ENCODE measurements at regions not wholly inside any gene's neighbourhood (a gene's known extent, or its start where the extent isn't known, plus 50 kb on each side); places are given as distances from the start of the nearest gene placed in this dataset.

DNA sequence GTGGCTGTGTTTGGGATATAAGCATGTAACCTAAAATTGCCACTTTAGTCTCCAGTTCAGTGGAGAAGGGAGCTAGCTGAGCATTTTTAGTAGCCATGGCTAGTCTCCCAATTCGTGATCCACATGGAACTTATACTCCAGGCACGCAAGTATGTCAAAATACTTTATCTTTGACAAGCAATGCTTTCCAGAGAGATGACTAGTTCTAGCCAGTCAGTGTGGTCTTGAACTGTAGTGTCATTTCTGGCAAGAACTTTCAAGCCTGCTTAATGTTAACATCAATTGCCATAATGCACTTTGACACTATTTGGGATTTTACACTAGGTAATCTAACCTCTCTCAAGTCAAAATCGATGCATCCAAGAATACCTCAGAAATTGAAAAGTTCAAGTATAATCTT is 660.0 kb downstream of the PTPRC start:
- no peak for DNase-seq

DNA sequence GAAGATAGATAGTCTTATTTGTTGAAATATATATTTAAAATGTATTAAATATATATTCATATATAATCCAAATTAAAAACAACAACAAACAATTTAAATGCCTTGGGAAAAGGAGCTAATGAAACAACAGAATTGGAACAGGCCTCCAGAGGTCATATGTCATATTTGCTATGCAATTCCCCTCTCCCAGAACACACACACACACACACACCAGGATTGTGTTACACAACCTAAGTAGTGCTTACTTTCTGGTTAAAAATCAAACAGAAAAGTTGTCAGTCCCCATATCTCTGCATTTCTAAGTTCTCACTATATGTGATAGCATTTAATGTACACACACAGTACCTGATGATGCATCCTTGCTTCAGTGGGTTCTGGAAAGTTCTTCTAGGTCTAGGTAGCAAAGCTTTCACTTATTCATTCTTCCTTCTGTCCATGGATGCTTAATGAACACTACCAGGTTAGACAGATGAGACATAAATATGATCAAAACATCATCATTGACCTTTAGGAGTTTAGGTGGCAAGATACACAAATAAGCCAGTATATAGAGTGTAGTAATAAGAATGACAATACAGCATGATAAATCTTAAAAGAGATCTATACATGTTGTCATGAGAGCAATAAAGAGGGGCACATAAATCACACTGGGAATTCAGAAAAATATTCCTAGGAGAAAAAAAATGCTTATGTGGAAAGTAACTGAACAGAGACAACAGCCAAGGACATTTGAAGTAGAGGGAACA is 662.8 kb downstream of the PTPRC start:
- DNase-seq, result no peak

DNA sequence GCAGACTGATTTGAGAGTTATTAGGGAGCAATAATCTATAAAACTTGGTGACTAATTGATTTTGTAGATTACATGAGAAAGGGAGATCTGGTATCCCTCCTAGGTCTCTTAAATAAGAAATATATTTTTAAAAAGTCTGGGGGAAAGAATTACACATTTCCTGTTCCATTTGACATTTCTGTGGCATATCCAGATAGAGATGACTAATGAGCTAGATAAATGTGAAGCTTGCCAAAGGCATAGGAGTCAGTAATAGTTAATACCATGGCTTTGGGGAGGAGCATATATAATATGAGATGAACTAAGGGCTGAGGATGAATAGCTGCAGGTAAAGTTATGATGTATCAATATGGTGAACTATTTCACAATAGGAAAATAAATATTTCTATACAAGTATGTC is 663.7 kb downstream of the PTPRC start:
- DNase-seq, result no peak

DNA sequence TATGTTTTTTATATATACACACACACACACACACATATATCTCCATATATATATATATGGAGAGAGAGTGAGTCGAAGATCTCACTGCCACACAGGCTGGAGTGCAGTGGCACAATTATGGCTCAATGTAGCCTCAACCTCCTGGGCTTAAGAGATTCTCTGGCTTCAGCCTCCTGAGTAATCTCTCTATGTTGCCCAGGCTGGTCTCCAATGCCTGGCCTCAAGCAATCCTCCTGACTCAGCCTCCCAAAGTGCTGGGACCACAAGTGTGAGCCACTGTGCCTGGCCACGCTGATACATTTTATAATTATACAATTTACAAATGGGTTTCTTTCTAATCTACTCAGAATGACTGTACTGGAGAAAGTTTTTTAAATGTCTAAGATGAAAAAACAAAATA is 664.2 kb downstream of the PTPRC start:
- no peak for DNase-seq

DNA sequence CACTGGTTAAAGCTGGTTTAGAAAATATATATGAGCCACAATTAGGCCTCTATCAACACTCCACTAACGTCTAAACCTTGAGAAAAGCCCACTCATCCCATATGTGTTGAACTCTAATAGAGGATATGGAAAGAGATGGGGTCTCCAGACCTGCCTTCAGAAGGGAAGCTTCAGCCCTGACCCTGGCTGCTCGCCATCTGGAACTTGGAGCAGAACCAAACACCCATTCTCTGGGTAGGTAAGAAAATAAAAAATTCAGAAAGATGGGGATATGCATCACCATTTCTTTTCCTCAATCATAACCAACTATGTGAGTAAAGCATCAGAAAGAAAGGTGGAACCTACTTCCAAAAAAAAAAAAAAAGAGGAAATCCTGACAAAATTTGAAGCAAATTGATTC is 666.2 kb downstream of the PTPRC start:
- DNase-seq, result no peak

DNA sequence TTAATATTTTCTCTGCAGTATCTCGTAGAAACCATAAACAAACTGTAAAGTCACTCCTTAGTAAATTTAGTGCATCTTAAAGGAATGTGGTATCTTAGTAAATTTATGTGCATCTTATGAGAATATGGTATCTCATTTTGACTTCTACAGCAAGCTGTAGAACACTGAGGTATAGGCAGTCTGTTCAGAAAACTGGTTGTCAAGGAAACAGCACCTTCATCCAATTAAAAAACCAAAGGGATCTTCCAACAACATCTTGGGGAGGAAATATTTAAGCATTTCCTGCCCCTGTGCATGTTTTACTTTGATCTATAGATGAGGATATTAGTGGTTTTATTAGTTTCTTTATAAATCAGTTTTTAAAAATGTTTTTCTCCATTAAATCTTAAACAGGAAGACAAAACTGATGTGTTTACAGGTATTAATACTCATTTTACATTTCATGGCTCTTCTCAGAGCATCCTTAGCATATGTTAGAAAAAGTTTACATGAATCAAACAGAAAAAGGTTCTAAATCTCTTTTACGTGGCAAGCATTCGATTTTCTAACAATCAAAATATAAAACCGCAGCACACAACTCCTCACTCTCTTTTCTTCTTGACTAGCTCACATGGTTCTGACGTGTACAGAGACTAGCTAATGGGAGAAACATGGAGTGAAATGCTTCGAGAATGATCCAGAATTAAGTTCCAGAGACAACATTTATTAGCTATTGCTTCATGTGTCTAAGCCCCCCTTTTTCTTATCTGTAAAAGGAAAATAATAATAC is 668.8 kb downstream of the PTPRC start:
- no peak for DNase-seq

DNA sequence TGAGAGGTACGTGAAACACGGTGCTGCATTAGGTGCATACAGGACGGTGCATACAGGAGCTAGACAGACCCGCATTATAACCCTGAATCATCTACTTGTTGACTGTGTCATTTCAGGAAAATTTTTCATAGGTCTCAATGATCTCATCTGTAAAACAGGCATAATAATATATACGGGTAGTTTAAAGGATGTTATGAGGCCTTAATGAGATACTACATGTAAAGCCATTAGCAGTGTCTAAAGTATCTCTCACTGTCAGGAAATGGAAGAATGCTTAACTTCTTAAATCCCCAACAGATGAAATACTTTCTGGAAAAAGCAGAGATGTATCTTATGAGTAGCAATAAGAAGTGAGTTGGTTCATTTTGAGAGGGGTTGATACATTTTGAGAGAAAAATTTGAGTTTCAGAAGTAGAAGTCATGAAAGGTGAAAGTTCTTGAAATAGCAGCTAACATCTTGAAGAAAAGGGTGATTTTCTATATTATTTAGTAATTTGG is 669.6 kb downstream of the PTPRC start:
- DNase-seq, result no peak

DNA sequence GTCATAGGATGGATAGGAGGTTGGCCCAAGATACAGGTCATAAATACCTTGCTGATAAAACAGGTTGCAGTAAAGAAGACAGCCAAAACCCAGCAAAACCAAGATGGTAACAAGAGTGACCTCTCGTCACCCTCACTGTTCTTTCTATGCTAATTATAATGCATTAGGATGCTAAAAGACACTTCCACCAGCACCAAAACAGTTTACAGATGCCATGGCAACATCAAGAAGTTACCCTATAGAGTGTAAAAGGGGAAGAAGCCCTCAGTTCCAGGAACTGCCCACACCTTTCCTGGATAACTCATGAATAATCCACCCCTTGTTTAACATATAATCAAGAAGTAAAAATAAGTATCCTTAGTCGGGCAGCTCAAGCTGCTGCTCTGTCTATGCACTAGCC is 671.9 kb downstream of the PTPRC start:
- no peak for DNase-seq

DNA sequence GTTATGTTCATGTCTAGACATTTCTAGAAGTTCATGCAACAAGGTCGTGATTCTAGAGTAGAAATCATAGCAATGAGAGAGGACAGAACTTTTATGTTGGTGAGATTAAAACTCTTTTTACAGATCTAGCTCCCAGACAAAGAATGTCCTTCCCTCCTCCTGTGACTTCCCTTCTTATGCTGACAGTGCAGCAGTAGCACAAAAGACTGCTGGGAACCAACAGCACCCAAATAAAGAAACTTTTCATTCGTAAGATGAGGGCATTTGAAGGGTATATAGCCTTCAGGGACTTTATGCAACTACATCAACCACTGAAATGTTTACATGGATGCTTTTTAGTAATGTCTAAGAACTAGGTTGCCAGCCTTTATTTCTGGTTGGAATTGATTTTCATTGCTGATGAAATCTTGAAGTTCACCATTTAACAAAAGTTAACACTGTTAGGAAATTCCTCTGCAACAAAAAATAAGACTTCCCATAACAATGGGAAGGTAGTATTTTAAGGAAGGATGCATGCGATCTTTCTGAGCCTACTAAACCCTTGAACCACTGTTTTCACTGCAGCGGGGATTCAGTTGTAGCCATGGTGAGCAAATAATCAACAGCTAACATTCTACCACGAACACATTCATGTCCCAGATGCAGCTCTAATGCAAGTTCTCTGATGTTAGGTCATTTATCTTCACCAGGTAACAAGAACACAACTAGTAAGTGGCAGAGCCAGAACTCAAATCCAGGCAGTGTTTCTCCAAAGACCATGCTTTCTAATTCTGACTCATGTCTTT is 672.8 kb downstream of the PTPRC start:
- DNase-seq, result no peak

DNA sequence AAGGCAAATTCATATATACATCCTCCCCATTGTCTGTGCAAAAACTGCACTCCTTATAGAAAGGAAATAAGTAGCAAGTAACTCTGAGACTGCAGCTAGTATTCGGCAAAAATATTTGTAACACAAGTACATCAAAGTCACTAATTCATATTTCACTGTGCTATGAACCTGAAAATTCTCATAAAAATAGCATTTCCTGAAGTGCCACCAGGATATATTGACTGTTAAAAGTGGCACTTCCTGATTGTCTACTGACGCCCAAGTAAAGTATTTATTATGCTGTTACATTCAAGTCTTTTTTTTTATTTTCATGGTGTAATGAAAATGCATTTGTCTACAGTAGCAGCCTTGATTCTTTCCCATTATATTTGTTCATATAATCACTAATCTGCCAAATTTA is 673.8 kb downstream of the PTPRC start:
- no peak for DNase-seq

DNA sequence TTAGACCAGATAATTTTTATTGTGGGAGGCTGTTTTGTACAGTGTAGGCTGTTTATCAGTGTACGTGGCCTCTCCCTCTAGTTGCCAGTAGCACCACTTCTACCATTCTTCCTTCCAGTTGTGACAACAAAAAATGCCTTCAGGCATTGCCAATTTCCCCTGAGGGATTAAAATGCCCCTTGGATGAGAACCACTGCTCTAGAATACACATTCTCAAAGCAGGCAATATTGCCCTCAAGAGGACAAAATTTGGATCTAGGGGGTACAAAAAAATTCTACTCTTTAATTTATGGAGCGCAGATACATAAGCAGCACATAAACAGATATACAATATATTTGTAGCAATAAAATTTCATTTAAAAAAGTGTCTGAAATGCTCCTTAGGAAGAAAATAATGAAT is 674.6 kb downstream of the PTPRC start:
- DNase-seq, result no peak

DNA sequence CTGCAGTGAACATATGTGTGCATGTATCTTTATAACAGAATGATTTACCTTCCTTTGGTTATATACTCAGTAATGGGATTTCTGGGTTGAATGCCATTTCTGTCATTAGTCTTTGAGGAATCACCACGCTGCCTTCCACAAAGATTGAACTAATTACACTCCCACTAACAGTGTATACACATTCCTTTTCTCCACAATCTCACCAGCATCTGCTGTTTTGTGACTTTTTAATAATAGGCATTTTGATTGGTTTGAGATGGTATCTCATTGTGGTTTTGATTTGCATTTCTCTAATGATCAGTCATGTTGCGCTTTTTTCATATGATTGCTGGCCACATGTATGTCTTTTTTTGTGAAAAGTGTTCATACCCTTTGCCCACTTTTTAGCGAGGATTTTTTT is 680.5 kb downstream of the PTPRC start:
- DNase-seq, result peak; percentile 7

DNA sequence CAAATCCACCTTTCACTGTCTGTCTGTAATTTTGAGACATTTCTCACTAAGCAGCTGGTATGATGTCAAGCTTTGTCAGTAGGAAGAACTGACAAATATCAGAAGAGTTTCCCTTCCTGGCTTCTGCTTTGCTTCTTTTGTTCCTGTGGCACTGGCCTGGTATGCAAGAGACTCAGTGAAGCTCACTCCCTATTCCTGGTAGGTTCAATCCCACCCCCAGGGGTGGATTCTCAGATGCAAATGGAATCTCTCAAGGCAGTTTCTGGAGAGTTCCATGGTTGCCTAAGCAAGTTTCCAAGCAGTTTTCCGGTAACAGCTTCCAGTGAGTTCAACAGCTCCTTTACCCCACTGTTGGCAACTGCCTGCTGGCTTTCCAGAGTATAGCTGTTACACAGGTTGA is 683.4 kb downstream of the PTPRC start:
- DNase-seq, result no peak

DNA sequence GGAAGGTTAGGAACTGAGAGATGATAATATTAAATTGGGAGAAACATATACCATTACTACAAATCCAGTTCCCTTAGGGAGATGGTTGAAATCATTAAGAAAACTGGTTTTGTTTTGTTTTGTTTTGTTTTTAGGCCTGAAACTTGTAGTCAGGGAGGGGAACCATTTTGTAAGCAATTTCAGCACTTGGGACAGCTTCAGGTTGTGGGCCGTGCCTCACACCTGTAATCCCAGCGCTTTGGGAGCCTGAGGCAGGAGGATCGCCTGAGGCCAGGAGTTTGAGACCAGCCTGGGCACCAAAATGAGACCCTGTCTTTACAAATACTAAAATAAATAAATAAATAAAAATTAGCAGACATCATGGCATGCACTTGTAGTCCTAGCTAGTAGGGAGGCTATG is 694.3 kb upstream of the NR5A2 start:
- no peak for DNase-seq

DNA sequence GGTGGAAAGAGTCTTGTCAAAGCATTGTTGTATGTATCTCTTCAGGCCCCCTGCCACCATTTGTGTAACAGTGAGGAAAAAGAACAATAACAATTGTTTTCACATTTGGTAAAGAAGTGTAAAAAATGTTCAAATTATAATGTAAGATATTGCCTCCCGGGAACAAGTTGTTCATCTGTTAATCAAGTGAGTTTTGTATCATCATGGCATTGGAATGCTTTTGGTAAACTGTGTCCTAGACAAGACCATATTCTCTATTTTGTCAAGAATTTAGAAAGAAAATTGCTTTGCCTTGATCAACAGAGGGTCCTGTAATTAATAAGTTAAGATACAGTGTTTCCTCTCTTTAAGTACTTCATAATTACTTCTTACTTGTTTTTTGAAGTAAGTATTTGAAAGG is 692.0 kb upstream of the NR5A2 start:
- DNase-seq, result no peak

DNA sequence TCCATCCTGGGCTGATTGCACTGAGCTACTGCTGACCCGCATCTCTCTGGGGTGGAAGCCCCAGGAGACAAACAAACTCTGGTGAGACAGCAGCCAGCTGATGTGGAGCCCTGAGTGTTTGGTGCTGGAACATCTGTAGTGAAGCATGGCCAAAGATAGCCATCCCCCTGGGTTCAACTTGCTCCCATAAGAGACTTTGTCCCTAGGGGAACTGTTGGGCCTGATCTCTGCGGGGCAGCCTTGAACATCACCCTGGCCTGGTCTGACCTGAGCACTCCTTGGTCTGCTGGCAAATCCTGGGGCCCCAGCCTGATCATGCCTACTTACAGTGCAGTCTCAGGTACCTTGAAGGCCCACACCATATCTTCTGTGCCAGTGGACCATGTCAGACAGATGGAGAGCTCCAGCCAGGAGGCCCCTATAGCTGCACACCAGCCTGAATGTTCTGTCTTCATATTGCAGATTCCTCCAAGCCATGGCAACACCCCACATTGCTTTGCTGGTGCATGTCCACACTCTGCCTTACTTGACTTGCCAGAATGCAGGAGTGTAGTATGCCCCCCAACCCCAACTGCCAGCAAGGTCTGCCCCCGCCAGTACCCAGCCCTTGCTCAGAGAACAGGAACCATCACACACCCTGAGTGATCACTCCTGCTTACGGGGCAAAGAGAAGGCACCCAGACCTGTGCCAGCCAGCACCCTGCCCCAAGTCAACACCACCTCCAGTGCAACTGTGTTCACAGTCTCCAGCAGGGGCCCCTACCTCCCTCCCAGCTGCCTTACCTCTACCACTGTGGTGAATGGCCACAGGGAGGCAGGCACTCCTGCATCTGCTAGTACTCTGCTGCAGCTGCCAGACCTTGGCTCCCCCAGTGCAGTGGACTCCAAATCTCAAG is 690.5 kb upstream of the NR5A2 start:
- DNase-seq, result no peak

DNA sequence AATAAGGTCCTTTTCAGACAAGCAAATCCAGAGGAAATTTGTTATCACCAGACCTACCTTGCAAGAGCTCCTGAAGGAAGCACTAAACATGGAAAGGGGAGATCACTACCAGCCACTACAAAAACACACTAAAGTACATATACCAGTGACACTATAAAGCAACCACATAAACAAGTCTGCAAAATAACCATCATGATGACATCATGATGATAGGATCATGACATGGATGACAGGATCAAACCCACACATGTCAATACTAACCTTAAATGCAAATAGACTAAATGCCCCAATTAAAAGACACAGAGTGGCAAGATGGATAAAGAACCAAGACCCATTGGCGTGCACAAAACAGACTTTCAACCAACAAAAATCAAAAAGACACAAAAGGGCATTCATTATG is 688.8 kb upstream of the NR5A2 start:
- DNase-seq, result no peak

DNA sequence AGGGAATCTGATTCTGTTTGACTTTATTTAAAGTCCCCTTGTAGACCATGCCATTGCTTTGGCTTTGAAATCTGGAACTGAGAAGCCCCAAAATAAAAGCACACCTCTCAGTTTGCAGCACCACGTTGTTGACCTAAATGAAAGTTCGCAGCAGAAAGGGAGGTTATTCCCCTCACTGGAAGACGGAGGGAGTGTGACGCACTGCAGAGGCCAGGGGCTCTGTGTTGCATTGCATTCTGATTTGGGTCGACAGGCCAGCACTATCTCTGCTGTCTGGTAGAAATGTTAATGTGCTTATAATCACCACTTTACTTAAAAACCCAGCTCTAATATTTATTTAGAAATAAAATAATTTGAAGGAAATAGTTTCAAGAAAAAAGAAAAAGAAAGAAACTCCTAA is 675.2 kb upstream of the NR5A2 start:
- no peak for DNase-seq

DNA sequence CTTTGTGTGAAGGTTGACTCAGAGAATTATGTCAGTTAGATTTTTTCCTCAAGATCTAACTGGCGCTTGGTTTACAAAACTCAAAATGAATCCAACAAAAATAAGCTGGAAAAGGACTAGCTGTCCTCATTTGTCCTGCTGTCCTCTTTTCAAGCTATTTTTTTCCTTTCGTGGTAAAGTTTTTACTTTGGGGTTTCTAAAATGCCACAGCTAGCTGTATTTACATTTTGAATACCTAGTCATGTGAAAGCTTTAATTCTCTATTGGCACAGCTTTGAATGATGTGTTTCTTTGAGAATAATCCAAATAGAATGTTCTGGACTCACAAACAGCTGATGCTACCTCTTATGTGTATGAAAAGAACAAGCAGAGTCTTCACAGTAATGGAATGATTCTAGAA is 673.6 kb upstream of the NR5A2 start:
- DNase-seq, result no peak

DNA sequence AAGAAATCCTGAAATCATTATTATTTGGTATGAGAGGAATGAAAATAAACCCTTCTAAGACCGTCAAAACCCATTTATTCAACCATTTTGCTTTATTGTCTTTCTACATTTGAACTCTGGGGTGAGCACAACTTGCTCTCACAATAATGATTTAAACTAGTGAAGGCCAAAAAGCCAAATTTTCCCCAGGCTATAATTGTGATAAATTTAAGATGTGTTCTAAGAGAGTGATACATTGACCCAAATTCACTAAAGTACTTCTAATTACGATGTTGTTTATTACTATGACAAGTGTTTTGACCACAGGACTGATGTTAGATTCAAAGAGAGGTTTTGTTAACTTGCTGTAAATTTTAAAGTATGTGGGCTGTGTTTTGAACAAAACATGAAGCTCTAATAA is 670.9 kb upstream of the NR5A2 start:
- no peak for DNase-seq

DNA sequence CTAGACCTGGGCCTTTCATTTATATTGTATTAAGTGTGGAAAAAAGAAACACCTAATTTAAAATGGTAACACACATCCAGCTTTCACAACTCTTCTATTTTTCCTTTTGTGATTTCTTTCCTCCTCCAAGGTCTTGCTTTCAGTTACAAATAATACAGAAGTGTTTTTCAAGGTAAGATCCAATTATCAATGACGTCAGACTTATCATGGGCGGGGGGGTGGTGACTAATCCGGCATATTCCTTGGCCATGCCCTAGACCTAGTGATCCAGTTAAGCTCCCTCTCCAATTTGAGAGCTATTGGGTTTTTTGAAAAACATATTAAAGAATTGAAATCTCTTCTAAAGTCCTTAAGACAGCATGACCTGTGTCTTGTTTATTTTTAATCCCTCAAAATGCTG is 669.9 kb upstream of the NR5A2 start:
- DNase-seq, result no peak

DNA sequence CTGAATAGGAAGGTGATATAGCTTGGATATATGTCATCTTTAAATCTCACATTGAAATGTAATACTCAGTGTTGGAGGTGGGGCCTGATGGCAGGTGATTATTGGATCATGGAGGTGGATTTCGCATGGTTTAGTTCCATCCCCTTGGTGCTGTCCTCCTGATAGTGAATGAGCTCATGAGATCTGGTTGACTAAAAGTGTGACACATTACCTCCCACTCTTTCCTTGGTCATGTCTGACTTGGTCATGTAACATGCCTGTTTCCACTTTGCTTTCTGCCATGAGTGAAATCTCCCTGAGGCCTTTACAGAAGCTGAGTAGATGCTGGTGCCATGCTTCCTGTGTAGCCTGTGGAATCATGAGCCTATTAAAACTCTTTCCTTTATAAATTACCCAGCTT is 664.5 kb upstream of the NR5A2 start:
- DNase-seq, result no peak

DNA sequence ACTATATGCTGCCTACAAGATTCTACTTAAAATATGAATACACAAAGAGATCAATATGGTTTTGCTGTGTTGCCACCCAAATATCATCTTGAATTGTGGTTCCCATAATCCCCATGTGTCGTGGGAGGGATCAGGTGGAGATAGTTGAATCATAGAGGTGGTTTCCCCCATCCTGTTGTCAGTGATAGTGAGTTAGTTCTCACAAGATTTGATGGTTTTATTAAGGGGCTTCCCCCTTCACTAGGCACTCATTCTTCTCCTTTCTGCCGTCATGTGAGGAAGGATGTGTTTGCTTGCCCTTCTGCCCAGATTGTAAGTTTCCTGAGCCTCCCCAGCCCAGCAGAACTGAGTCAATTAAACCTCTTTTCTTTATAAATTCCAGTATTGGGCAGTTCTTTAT is 654.4 kb upstream of the NR5A2 start:
- DNase-seq, result no peak

Measured in NCI-H526 treated with DMSO at 0.1 percent for 48 hours (cell line).